ENCODE measurements at regions not wholly inside any gene's neighbourhood (a gene's known extent, or its start where the extent isn't known, plus 50 kb on each side); places are given as distances from the start of the nearest gene placed in this dataset.
"Not testable (repeated sequence)": the region's sequence is repeated elsewhere in the genome, so short reads cannot be mapped to it uniquely, and the experiment has no call there.

- DNase-seq = no peak
Measured at GRCh38 chr5:14054111-14054854, 88.9 kb upstream of the TRIO start.

- no peak for DNase-seq
Measured at GRCh38 chr5:14050821-14051220, 92.3 kb upstream of the TRIO start.

DNA sequence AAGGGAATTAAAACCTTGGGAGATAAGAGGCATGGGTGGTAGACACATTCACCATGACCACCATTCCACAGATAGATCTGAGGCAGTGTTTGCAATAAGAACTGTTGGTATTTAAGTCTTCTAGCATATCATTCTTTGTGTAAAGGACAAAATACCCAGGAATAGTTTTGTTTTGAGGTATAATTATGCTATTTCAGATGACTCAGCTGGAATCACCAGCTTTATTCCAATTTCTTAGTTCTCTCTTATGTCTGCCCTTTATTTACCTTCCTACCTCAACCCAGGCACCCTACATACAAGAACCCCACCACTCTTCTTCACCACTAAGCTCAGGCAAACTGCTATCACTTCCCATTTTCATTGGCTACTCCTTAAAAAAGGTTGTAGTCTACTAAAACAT is 94.7 kb upstream of the TRIO start:
- DNase-seq = no peak

GRCh38 chr5:14041528-14042192 is 97.2 kb upstream of the DNAH5 start:
- DNase-seq = peak; percentile 40 to 53 (median 51)

GRCh38 chr5:14040542-14040941 is 96.1 kb upstream of the DNAH5 start:
- no peak for DNase-seq

DNA sequence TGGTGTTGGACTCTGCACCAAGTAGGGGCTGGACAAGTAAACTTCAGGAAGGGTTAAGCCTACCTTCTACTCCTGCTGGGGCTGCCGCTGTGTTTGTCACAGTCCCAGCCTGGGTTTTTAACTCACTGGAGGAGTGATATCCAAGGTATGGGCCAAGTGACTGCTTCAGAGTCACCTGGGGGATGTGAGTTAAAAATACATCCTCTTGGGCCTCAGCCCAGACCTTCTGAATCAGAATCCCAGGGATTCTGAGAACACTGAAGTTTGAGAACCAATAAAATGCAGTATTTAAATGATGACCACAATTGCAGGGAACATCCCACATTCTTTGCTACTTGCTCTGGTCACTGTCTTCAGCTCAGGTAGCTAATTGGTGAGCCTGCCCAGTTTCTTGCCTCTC is 95.1 kb upstream of the DNAH5 start:
- no peak for DNase-seq

- no peak for DNase-seq
Measured at GRCh38 chr5:14039063-14039462, 94.6 kb upstream of the DNAH5 start.

DNA sequence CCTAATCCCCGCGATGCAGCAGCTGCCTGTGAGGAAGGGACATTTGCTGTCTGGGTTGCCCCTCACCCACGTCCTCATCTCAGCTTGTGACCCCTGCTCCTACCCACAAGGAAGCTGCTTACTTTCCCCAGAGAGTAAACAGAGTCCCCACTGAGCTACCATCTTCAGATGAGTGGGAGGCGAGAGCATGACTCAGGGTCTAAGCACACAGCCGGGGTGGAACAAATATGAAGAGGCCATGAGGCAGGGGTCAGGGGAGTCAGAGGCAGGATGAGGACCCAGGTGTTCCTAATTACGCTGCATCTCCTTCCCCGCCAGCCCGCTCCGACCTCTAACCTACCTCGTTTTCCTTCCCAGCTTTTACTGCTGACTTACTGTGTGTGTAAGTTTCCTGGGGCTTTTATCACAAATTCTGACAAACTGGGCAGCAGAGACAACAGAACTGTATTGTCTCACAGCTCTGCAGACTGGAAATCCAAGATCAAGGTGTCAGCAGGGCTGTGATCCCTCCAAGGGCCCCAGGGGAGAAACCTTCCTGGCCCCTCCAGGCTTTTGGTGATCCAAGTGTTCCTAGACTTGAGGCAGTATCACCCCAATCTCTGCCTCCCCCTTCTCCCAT is 94.0 kb upstream of the DNAH5 start:
- peak; percentile 29 to 34 (median 32) for DNase-seq

- no peak for DNase-seq
Measured at GRCh38 chr5:14036947-14037346, 92.5 kb upstream of the DNAH5 start.

DNA sequence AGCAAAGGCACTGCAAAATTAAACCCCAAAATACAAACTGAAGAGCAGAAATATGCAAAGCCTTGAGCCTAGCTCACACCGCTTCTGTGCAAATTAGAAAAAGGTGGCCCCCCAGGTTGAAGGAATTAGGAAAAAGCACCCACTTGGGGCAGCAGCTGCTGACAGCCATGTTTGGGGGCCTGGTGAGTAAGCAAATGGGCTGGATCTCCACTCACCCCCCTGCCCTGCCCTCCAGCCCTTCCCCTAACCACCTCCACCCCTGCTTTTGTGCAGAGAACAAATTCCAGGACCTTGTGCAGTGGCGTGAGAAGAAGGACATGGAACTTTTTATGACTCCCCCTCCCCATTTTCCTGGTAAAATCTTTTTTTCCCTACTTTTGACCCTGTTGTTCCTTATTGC is 92.0 kb upstream of the DNAH5 start:
- DNase-seq = no peak

- DNase-seq = peak; percentile 75 to 83 (median 81)
Measured at GRCh38 chr5:14035859-14036503, 91.5 kb upstream of the DNAH5 start.

GRCh38 chr5:14034963-14035362 is 90.5 kb upstream of the DNAH5 start:
- no peak for DNase-seq

- no peak for DNase-seq
Measured at GRCh38 chr5:14032918-14033317, 88.4 kb upstream of the DNAH5 start.

GRCh38 chr5:14028938-14029584 is 84.6 kb upstream of the DNAH5 start:
- no peak for DNase-seq

GRCh38 chr5:14028188-14028587 is 83.7 kb upstream of the DNAH5 start:
- DNase-seq = no peak

- no peak for DNase-seq
Measured at GRCh38 chr5:14025569-14026286, 81.2 kb upstream of the DNAH5 start.

DNA sequence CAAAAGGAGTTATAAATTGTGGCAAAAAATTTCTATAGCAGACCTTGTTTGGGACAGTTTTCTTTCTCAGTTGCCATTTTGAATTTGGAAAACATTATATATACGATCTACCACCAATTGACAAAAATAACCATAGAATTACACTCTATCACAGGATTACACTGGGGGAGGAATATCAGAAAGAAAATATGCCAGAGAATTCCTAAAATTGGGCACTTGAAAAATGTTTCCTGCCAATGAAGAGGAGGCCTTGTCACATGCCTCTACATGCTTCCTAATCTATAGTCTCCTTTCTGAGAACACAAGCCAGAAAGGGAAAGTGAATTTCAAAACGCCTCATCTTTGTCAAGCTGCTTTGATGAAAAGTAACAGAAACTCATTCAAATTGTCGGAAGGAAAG is 78.5 kb upstream of the DNAH5 start:
- no peak for DNase-seq

- DNase-seq = not testable (repeated sequence)
Measured at GRCh38 chr5:14020944-14021343, 76.5 kb upstream of the DNAH5 start.

- DNase-seq = no peak
Measured at GRCh38 chr5:14019768-14020290, 75.3 kb upstream of the DNAH5 start.

DNA sequence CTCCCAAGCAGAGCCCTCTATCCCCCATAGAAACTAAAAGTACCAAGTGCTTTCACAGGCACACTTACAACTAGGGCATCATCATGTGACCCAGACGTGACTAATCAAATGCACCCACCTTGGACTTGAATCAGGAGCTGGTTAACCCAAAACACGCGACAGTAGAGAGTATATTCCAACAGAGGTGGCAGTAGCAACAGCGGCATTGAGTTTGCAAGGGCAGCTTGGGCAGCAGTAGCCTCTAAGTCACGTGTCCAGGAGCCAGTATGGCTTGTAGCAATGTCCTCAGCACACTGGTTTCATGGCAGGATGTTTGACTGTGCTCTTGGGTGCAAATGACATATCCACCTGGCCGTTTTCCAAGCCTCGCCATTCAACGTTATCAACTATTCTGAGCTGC is 73.4 kb upstream of the DNAH5 start:
- DNase-seq = no peak

DNA sequence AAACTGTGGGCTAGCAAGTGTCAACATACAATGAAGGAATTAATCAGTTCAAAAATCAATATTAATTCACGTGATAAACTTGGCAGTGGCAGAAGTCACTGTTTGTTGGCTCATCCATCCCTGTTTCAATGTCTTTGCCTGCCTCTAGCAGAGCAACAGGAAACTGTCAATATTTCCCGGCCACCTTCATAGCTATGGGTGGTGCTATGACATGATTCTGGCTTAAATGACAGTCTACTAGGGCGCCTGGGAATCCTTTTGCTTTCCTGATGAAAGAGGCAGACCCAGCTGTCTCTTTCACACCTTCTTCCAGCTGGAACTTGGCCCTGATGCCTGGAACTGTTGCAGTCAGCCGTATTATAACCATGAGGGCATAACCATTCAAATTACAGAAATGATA is 72.1 kb upstream of the DNAH5 start:
- no peak for DNase-seq
